Cardiac fibroblast (primary cell): ENCODE measurements at regions not wholly inside any gene's neighbourhood (a gene's known extent, or its start where the extent isn't known, plus 50 kb on each side); places are given as distances from the start of the nearest gene placed in this dataset.

Source experiments
- DNase-seq, 2 donors: peaks; one replicate each; pipeline versions ENCODE4 v3.0.0 to v3.0.0-alpha.2; 2010; ENCODE audit warnings: low read depth in 2 of 2
- H3K4me3 ChIP-seq, 2 donors: replicated peaks in 1 of 2; 1 replicate in 1 of 2; 2 replicates in 1 of 2; pipeline ENCODE4 v1.5.1; 2011; ENCODE audit warnings: low read depth in 2 of 2, low read length in 2 of 2, mild to moderate bottlenecking in 2 of 2, moderate library complexity in 1 of 2
- CTCF ChIP-seq: IDR thresholded peaks from one replicate; pipeline ENCODE4 v1.5.1; 2011; ENCODE audit warnings: low read depth, mild to moderate bottlenecking, low read length, inconsistent platforms

GRCh38 chr3:139280027-139280671 lies 63.7 kb upstream of the MRPS22 start:
- TF ChIP-seq CTCF, result no peak
- DNase-seq, result no peak
- H3K4me3 ChIP-seq, result no peak overlapping the region

- no peak overlapping the region for H3K4me3 ChIP-seq
- TF ChIP-seq CTCF, result no peak
- peak in 1 of 2 donors; percentile 22 for DNase-seq
Measured at GRCh38 chr3:139281096-139281495, 62.7 kb upstream of the MRPS22 start.

GRCh38 chr3:139281522-139282196 lies 62.2 kb upstream of the MRPS22 start:
- TF ChIP-seq CTCF, result no peak
- H3K4me3 ChIP-seq, result no peak overlapping the region
- no peak for DNase-seq

GRCh38 chr3:139283301-139283700 lies 60.5 kb upstream of the MRPS22 start:
- H3K4me3 ChIP-seq, result no peak overlapping the region
- DNase-seq, result no peak
- TF ChIP-seq CTCF, result no peak

GRCh38 chr3:139284221-139284620 lies 59.6 kb upstream of the MRPS22 start:
- no peak overlapping the region for H3K4me3 ChIP-seq
- peak in 1 of 2 donors; percentile 14 for DNase-seq
- no peak for TF ChIP-seq CTCF

- DNase-seq, result no peak
- no peak for TF ChIP-seq CTCF
- no peak overlapping the region for H3K4me3 ChIP-seq
Measured at GRCh38 chr3:139285691-139286090, 58.1 kb upstream of the MRPS22 start.
